ENCODE measurements at regions not wholly inside any gene's neighbourhood (a gene's known extent, or its start where the extent isn't known, plus 50 kb on each side); places are given as distances from the start of the nearest gene placed in this dataset.
"Not testable (repeated sequence)": the region's sequence is repeated elsewhere in the genome, so short reads cannot be mapped to it uniquely, and the experiment has no call there.

DNA sequence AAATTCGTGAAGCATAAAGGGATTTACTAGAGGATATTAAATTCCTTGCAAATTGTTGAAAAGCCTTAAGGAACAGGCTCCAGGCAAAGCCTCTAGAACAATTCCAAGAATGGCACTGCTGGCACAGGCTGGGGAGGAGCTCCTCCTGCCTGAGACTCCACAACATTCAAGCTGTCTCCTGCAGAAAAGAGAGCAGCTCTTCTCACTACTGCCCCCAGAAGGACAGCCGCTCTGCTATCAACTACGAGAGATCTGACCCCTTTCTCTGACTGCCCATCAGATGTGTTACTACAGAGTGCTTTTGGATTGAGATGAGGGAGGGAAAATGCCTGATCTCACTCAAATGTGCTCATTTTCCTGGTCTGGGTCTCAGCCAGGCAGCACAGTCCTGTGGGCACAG is 269.9 kb downstream of the RPIA start:
- not testable (repeated sequence) for H3K4me3 ChIP-seq (ENCODE audit: low read depth in 1 of 2, low read length in 2 of 2); H3K9me3 ChIP-seq (ENCODE audit: control insufficient read depth in 2 of 2, insufficient read depth in 1 of 2, low read depth in 1 of 2, low read length in 1 of 2); H3K4me1 ChIP-seq (ENCODE audit: control insufficient read depth in 2 of 2, insufficient read depth in 2 of 2, low read length in 1 of 2); H3K27me3 ChIP-seq (ENCODE audit: control insufficient read depth in 1 of 2, insufficient read depth in 2 of 2, low read length in 2 of 2); H3K36me3 ChIP-seq (ENCODE audit: control insufficient read depth in 2 of 2, insufficient read depth in 2 of 2, low read length in 1 of 2); H3K27ac ChIP-seq (ENCODE audit: low read depth in 2 of 2, low read length in 1 of 2)
- 45 to 48% methylated on average over 3 of the region's 3 CpGs for WGBS, 2 donors

DNA sequence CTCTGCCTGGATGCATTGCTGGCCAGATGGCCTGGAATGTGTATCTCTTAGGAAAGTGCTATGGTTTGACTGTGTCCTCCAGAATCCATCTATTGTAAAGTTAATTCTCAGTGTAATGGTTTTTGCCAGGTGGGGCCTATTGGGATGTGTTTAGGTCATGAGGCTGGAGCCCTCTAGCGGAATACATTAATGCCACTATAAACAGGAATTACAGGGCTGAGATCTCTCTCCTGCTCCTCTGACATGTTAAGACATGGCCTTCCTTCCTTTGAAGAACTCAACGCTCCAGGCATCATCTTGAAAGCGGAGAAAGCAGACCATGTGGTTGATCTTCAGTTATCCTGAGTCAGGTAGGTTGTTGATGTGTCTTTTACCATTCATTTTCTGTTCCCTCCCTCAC is 276.4 kb downstream of the RPIA start:
- no peaks in the 10 kb centered on the region for H3K36me3 ChIP-seq (ENCODE audit: control insufficient read depth in 2 of 2, insufficient read depth in 2 of 2, low read length in 1 of 2)
- no peak overlapping the region for H3K27ac ChIP-seq (ENCODE audit: low read depth in 2 of 2, low read length in 1 of 2)
- 37 to 41% methylated on average over 3 of the region's 3 CpGs for WGBS, 2 donors
- H3K27me3 ChIP-seq (ENCODE audit: control insufficient read depth in 1 of 2, insufficient read depth in 2 of 2, low read length in 2 of 2), result no peaks in the 10 kb centered on the region
- H3K4me3 ChIP-seq (ENCODE audit: low read depth in 1 of 2, low read length in 2 of 2), result no peak overlapping the region
- no peaks in the 10 kb centered on the region for H3K4me1 ChIP-seq (ENCODE audit: control insufficient read depth in 2 of 2, insufficient read depth in 2 of 2, low read length in 1 of 2)
- H3K9me3 ChIP-seq (ENCODE audit: control insufficient read depth in 2 of 2, insufficient read depth in 1 of 2, low read depth in 1 of 2, low read length in 1 of 2), result no peaks in the 10 kb centered on the region

DNA sequence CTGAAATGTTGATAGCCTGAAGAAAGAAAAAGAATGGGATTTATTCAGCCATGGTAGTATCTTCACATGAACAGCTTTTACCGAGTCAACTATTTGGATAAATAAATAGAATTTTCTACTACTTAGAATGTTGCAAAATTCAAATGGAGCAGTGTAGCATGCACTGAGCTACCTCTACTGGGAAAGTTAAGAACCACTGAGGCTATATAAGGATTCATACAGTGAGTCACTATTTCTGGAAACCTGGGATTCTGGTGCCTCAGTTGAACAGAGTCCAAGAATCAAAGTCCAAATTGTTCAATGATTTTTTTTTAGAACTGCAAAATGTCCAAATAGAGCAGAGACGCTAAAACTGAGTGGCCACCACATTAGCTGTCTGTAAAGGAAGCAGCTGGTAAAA is 286.5 kb downstream of the RPIA start:
- not testable (repeated sequence) for H3K27ac ChIP-seq (ENCODE audit: low read depth in 2 of 2, low read length in 1 of 2); H3K9me3 ChIP-seq (ENCODE audit: control insufficient read depth in 2 of 2, insufficient read depth in 1 of 2, low read depth in 1 of 2, low read length in 1 of 2); H3K4me1 ChIP-seq (ENCODE audit: control insufficient read depth in 2 of 2, insufficient read depth in 2 of 2, low read length in 1 of 2); H3K4me3 ChIP-seq (ENCODE audit: low read depth in 1 of 2, low read length in 2 of 2); H3K36me3 ChIP-seq (ENCODE audit: control insufficient read depth in 2 of 2, insufficient read depth in 2 of 2, low read length in 1 of 2); H3K27me3 ChIP-seq (ENCODE audit: control insufficient read depth in 1 of 2, insufficient read depth in 2 of 2, low read length in 2 of 2)
- WGBS, 2 donors, result 45 to 57% methylated on average over 2 of the region's 2 CpGs

DNA sequence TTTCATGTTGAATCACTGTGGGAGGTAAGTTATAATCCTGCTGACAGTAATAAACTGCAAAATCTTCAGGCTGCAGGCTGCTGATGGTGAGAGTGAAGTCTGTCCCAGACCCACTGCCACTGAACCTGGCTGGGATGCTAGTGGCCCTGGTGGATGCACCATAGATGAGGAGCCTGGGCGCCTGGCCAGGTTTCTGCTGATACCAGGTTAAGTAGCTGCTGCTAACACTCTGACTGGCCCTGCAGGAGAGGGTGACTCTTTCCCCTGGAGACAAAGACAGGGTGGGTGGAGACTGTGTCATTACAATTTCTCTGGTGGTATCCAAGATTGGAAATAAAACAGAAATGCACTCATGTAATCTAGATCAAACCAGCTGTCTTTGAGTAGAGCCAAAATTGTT is 287.0 kb downstream of the RPIA start:
- WGBS, 2 donors, result 75 to 86% methylated on average over 1 of the region's 1 CpG
- not testable (repeated sequence) for H3K27me3 ChIP-seq (ENCODE audit: control insufficient read depth in 1 of 2, insufficient read depth in 2 of 2, low read length in 2 of 2); H3K4me1 ChIP-seq (ENCODE audit: control insufficient read depth in 2 of 2, insufficient read depth in 2 of 2, low read length in 1 of 2); H3K4me3 ChIP-seq (ENCODE audit: low read depth in 1 of 2, low read length in 2 of 2); H3K27ac ChIP-seq (ENCODE audit: low read depth in 2 of 2, low read length in 1 of 2); H3K36me3 ChIP-seq (ENCODE audit: control insufficient read depth in 2 of 2, insufficient read depth in 2 of 2, low read length in 1 of 2); H3K9me3 ChIP-seq (ENCODE audit: control insufficient read depth in 2 of 2, insufficient read depth in 1 of 2, low read depth in 1 of 2, low read length in 1 of 2)

DNA sequence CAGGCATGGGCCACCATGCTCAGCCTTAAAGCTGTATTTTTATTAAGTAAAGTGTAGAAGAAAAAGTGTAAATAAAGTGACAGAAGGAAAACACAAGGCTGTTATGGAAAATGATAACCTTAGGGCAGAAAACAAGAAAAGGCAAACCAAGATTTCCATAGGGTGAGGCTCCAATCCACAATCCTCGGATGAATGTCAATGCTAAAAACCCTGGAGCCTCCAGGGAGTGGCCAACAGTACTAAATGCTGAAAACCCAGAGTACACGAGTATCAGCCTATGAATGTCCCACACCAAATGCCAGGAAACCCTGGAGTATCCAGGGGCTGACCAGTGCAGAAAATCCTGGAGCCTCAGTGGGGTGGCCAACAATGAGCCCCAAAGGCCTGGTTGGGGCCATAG is 292.6 kb downstream of the RPIA start:
- H3K27ac ChIP-seq (ENCODE audit: low read depth in 2 of 2, low read length in 1 of 2); H3K27me3 ChIP-seq (ENCODE audit: control insufficient read depth in 1 of 2, insufficient read depth in 2 of 2, low read length in 2 of 2); H3K9me3 ChIP-seq (ENCODE audit: control insufficient read depth in 2 of 2, insufficient read depth in 1 of 2, low read depth in 1 of 2, low read length in 1 of 2); H3K4me3 ChIP-seq (ENCODE audit: low read depth in 1 of 2, low read length in 2 of 2); H3K36me3 ChIP-seq (ENCODE audit: control insufficient read depth in 2 of 2, insufficient read depth in 2 of 2, low read length in 1 of 2); H3K4me1 ChIP-seq (ENCODE audit: control insufficient read depth in 2 of 2, insufficient read depth in 2 of 2, low read length in 1 of 2): not testable (repeated sequence)
- 63 to 70% methylated on average over 2 of the region's 2 CpGs for WGBS, 2 donors

DNA sequence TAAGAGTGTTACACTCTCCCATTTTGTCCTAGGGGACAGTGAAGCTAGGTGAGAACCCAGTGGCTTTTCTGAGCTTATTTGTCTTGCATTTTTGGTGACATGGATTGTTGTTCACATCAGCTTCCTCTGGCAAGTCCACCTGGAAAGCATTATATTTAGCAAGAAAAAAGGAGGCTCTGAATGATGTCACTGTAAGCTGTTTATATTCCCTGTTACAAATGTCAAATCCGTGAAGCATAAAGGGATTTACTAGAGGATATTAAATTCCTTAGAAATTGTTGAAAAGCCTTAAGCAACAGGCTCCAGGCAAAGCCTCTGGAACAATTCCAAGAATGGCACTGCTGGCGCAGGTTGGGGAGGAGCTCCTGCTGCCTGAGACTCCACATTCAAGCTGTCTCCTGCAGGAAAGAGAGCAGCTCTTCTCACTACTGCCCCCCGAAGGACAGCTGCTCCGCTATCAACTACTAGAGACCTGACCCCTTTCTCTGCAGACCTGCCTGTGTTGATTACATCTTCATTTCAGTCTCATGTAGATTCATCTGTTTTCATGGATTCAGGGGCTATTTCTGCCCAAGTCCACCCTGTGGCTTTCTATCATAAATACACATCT is 295.4 kb downstream of the RPIA start:
- H3K4me3 ChIP-seq (ENCODE audit: low read depth in 1 of 2, low read length in 2 of 2); H3K36me3 ChIP-seq (ENCODE audit: control insufficient read depth in 2 of 2, insufficient read depth in 2 of 2, low read length in 1 of 2); H3K9me3 ChIP-seq (ENCODE audit: control insufficient read depth in 2 of 2, insufficient read depth in 1 of 2, low read depth in 1 of 2, low read length in 1 of 2); H3K27me3 ChIP-seq (ENCODE audit: control insufficient read depth in 1 of 2, insufficient read depth in 2 of 2, low read length in 2 of 2); H3K27ac ChIP-seq (ENCODE audit: low read depth in 2 of 2, low read length in 1 of 2); H3K4me1 ChIP-seq (ENCODE audit: control insufficient read depth in 2 of 2, insufficient read depth in 2 of 2, low read length in 1 of 2): not testable (repeated sequence)
- 18 to 24% methylated on average over 4 of the region's 4 CpGs for WGBS, 2 donors

DNA sequence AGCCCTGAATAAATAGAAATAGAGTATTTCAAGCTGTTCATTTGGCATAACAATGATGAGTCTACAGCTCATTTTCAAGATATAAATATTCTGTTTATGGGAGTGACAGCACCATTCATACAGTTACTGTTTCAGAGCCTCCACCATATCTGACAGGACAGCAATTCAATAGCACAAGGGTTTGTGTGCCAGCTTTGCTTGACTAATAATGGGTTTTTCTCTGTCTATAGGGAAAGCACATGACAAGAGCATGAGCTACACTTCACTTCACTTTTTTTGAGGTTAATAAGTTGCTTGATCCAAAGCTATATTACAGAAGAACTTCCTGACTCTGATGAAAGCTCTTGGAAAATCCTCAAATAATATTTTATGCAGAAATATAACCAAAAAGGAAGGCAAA is 297.1 kb downstream of the RPIA start:
- H3K27ac ChIP-seq (ENCODE audit: low read depth in 2 of 2, low read length in 1 of 2); H3K4me1 ChIP-seq (ENCODE audit: control insufficient read depth in 2 of 2, insufficient read depth in 2 of 2, low read length in 1 of 2); H3K27me3 ChIP-seq (ENCODE audit: control insufficient read depth in 1 of 2, insufficient read depth in 2 of 2, low read length in 2 of 2); H3K36me3 ChIP-seq (ENCODE audit: control insufficient read depth in 2 of 2, insufficient read depth in 2 of 2, low read length in 1 of 2); H3K9me3 ChIP-seq (ENCODE audit: control insufficient read depth in 2 of 2, insufficient read depth in 1 of 2, low read depth in 1 of 2, low read length in 1 of 2); H3K4me3 ChIP-seq (ENCODE audit: low read depth in 1 of 2, low read length in 2 of 2): not testable (repeated sequence)

DNA sequence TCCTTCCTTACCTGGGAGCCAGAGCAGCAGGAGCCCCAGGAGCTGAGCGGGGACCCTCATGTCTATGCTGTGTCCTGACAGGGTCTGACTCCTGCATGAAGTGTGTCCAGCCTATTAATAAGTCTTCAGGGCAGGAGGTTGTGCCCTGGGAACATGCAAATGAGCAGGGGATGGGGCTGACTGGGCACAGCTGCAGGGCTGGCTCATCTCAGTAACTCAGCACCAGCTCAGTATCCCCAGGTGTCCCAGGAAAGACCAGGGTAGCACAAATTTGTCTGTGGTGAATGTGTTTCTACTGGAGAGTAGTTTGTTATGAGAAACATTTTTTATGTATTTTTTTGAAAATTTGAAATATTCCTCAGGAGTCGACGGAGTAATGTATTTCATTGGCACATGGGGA is 301.3 kb downstream of the RPIA start:
- not testable (repeated sequence) for H3K4me1 ChIP-seq (ENCODE audit: control insufficient read depth in 2 of 2, insufficient read depth in 2 of 2, low read length in 1 of 2); H3K9me3 ChIP-seq (ENCODE audit: control insufficient read depth in 2 of 2, insufficient read depth in 1 of 2, low read depth in 1 of 2, low read length in 1 of 2); H3K27ac ChIP-seq (ENCODE audit: low read depth in 2 of 2, low read length in 1 of 2); H3K4me3 ChIP-seq (ENCODE audit: low read depth in 1 of 2, low read length in 2 of 2); H3K27me3 ChIP-seq (ENCODE audit: control insufficient read depth in 1 of 2, insufficient read depth in 2 of 2, low read length in 2 of 2); H3K36me3 ChIP-seq (ENCODE audit: control insufficient read depth in 2 of 2, insufficient read depth in 2 of 2, low read length in 1 of 2)
- WGBS, 2 donors, result 83 to 91% methylated on average over 3 of the region's 3 CpGs

DNA sequence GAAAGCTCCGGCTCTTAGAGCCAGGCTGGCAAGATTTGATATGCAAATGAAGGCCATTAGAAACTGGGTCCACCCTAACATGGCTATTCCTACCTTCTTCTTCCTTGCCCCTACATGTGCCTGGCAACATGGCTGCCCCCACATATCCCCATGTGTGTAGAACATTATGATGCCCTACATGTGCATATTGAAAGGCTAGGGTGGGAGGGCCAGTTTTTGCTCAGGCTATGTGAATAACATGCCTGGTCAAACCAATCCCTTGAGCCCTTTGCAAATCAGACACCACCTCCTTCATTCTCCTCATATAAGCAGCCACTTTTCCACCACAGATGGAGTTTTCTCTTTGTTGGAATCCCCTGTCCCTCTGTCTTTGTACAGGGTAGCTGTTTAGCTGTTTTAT is 303.4 kb downstream of the RPIA start:
- not testable (repeated sequence) for H3K36me3 ChIP-seq (ENCODE audit: control insufficient read depth in 2 of 2, insufficient read depth in 2 of 2, low read length in 1 of 2); H3K4me1 ChIP-seq (ENCODE audit: control insufficient read depth in 2 of 2, insufficient read depth in 2 of 2, low read length in 1 of 2); H3K27me3 ChIP-seq (ENCODE audit: control insufficient read depth in 1 of 2, insufficient read depth in 2 of 2, low read length in 2 of 2); H3K4me3 ChIP-seq (ENCODE audit: low read depth in 1 of 2, low read length in 2 of 2); H3K9me3 ChIP-seq (ENCODE audit: control insufficient read depth in 2 of 2, insufficient read depth in 1 of 2, low read depth in 1 of 2, low read length in 1 of 2); H3K27ac ChIP-seq (ENCODE audit: low read depth in 2 of 2, low read length in 1 of 2)
- no CpG with 5 or more reads among the region's 1 CpG for WGBS, 2 donors

DNA sequence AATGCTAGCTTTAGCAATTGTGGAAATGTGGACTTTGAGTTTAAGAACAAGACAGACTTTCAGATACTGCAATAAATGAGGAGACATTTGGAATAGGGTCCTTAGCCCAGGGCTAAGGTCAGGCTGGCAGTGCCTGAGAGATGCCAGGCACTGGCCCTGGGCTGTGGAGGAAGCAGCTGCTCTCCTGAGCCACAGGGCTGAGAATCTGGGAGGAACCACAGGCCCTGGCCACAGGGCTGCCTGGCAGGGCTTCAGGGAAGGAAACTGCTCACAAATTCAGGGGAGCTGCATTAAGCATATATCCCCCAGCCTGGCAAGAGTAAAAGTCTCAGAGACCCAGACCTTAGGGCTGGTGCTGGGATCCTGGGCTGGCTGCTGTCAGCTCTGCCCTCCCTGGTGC is 305.1 kb downstream of the RPIA start:
- H3K4me1 ChIP-seq (ENCODE audit: control insufficient read depth in 2 of 2, insufficient read depth in 2 of 2, low read length in 1 of 2); H3K27ac ChIP-seq (ENCODE audit: low read depth in 2 of 2, low read length in 1 of 2); H3K9me3 ChIP-seq (ENCODE audit: control insufficient read depth in 2 of 2, insufficient read depth in 1 of 2, low read depth in 1 of 2, low read length in 1 of 2); H3K4me3 ChIP-seq (ENCODE audit: low read depth in 1 of 2, low read length in 2 of 2); H3K36me3 ChIP-seq (ENCODE audit: control insufficient read depth in 2 of 2, insufficient read depth in 2 of 2, low read length in 1 of 2); H3K27me3 ChIP-seq (ENCODE audit: control insufficient read depth in 1 of 2, insufficient read depth in 2 of 2, low read length in 2 of 2): not testable (repeated sequence)
